Fibroblast of mammary gland (primary cell): ENCODE measurements at regions not wholly inside any gene's neighbourhood (a gene's known extent, or its start where the extent isn't known, plus 50 kb on each side); places are given as distances from the start of the nearest gene placed in this dataset.

Experiments used
- DNase-seq: peaks from one replicate; pipeline ENCODE4 v3.0.0-alpha.2; 2010; ENCODE audit warnings: low read depth
- H3K4me3 ChIP-seq: 2 replicates; pipeline ENCODE4 v1.5.1; 2011; ENCODE audit warnings: low read depth, mild to moderate bottlenecking, low read length, moderate library complexity; ENCODE audit not compliant: control insufficient read depth
- TF ChIP-seq, protein P1 (sequence below): conservative IDR thresholded peaks from 2 replicates; pipeline ENCODE4 v1.5.1; 2011; ENCODE audit warnings: low read depth, low read length, inconsistent platforms; ENCODE audit not compliant: control insufficient read depth, insufficient read depth

DNA sequence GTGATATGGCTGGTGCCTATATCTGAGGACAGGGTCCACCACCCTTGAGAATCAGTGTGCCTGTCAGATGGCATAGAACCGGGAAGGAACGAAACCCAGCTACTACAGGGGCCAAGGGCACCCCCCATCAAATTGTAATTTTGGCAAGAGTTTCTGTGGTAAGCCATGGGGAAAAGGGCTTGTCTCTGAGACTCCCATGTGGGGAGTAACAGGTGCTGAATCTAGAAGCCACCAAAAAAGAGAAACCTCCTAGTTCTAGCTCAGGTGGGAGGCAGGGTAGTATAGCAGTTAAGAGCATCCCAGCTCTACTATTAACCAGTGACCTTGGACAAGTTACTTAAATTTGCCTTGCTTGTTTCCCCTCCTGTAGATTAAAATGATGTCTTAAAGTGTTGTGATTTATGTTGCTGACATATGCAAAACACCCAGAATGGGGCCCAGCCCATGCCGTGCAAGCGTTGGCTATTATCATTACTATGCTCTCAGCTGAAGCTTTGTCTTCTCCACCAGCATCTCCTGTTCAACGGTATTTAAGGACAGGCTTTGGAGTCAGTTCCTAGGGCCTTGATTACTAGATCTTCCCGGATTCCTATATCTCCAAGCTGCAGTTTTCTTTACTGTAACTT is 210.7 kb upstream of the NLRP1 start:
- H3K4me3 ChIP-seq = no peak overlapping the region
- TF ChIP-seq, protein P1, sequence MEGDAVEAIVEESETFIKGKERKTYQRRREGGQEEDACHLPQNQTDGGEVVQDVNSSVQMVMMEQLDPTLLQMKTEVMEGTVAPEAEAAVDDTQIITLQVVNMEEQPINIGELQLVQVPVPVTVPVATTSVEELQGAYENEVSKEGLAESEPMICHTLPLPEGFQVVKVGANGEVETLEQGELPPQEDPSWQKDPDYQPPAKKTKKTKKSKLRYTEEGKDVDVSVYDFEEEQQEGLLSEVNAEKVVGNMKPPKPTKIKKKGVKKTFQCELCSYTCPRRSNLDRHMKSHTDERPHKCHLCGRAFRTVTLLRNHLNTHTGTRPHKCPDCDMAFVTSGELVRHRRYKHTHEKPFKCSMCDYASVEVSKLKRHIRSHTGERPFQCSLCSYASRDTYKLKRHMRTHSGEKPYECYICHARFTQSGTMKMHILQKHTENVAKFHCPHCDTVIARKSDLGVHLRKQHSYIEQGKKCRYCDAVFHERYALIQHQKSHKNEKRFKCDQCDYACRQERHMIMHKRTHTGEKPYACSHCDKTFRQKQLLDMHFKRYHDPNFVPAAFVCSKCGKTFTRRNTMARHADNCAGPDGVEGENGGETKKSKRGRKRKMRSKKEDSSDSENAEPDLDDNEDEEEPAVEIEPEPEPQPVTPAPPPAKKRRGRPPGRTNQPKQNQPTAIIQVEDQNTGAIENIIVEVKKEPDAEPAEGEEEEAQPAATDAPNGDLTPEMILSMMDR = no peak
- DNase-seq = no peak

DNA sequence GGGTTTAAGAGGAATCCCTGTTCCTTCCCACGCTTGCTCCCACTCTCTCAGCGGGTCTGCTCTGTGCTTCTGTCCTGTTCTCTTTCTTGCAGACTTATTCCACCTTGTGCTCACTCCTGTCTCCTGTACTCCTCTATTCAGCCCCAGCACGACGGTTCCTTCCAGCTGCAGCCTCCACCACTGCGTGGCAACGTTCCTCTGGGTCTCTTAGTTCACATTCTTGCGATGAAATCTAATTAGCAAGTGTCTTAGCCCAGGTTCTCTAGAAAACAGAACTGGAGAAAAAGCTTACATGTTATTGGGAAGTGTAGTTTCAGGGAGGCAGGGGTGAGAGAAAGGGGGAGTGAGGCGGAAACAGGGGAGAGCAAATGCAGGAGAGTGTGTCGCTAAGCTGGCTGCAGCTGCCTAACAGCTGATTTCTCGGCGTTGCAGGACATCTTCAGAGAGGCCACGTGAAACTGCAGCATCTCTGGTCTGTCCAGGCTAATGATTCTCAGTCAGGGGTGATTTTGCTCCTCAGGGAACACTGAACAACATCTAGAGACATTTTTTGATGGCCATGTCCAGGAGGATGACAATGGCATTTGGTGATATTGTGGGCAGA is 213.2 kb upstream of the NLRP1 start:
- no peak overlapping the region for H3K4me3 ChIP-seq
- TF ChIP-seq, protein P1 = no peak
- DNase-seq = no peak

DNA sequence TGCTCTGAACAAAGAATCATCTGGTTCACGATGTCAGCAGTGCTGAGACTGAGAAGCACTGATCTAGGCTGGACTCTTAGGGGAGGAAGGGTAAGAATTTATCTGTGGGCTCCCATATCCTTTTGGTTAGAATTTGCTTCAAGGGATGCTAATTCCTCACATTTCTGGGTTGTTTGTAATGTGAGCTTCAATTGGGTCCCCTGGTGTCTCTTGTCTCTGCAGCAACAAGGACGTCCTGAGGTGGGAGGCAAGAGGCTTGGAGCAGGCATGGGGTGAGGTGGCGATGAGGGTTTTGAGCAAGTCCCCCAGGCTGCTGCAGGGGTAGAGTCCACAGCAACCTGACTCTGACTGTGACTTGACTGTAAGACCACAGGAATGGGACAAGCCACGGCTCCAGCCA is 213.8 kb upstream of the NLRP1 start:
- TF ChIP-seq, protein P1 = no peak
- no peak for DNase-seq
- no peak overlapping the region for H3K4me3 ChIP-seq

DNA sequence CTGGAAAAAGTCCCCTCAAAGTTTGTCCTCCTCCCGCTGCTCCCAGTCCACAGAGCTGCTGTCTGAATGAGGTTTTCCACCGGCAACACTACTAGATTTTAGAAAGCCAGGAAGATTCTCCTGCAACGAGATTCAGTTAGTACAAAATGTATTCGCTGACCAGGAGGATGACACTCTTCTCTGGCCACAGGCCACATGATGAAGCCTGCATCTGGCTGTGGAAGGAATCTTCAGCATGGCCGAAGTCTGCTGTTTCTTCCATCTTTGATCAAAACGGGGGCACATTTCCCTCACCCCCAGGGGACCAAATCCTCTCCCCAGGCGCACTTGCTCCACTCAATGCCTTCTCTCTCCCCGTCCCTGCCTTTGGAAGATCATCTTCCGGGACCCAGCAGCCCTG is 215.8 kb upstream of the NLRP1 start:
- DNase-seq = no peak
- H3K4me3 ChIP-seq = no peak overlapping the region
- TF ChIP-seq, protein P1 = no peak

DNA sequence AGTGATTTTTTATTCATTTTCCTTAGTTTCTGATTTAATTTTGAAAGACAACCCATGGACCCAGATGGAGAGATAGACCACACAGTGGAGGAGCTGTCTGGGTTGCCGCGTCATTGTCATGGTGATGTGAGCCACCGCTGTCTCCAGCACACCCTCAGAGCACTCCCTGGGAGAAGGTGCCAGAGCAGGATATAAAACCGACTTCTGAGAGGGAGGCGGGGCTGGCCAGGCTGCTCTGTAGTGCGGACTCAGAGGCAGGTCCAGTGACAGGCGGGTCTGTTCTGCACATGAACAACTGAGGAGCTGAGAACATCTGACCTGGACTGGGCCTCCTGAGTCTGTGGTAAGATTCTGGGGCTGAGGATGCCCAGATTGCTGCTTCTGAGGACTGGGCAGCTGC is 216.3 kb upstream of the NLRP1 start:
- TF ChIP-seq, protein P1 = no peak
- H3K4me3 ChIP-seq = no peak overlapping the region
- no peak for DNase-seq

DNA sequence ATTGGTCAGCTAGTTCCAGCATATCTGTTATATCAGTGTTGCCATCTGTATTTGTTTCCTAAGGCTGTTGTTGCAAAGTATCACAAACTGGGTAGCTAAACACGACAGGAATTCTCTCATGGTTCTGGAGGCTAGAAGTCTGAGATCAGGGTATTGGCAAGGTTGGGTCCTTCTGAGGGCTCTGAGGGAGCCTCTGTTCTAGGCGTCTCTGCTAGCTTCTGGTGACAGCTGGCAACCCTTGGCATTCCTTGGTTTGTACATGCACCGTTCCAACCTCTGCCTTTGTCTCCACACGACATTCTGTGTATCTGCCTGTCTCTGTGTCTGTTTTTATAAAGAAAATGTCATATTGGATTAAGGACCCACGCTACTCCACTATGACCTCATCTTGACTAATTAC is 219.9 kb upstream of the NLRP1 start:
- DNase-seq = no peak
- TF ChIP-seq, protein P1 = no peak
- H3K4me3 ChIP-seq = no peak overlapping the region
